Fibroblast of gingiva (primary cell): ENCODE measurements at regions not wholly inside any gene's neighbourhood (a gene's known extent, or its start where the extent isn't known, plus 50 kb on each side); places are given as distances from the start of the nearest gene placed in this dataset.
"Not testable (repeated sequence)": the region's sequence is repeated elsewhere in the genome, so short reads cannot be mapped to it uniquely, and the experiment has no call there.

Source experiments
- DNase-seq: peaks from one replicate; pipeline ENCODE4 v3.0.0-alpha.2; 2011; ENCODE audit warnings: low read depth

DNA sequence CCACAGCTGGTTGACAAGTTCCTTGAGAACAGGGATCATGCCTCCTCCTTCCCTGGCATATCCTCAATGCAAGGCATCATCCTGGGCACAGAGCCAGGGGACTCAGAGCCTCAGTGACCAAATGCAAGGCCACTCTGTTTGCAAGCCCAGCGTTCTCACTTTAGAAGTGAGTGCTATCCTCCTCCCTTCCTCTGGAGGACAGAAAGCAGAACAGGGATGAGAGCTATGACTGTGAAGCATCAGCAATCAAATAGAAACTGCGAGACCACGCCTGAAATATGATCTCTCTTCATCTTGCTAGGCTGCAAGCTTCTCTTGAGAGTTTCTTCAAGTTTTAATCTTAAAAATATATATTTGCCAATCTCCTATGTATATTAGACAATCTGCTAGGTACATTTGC lies 119.8 kb downstream of the LRATD1 start:
- DNase-seq: no peak

DNA sequence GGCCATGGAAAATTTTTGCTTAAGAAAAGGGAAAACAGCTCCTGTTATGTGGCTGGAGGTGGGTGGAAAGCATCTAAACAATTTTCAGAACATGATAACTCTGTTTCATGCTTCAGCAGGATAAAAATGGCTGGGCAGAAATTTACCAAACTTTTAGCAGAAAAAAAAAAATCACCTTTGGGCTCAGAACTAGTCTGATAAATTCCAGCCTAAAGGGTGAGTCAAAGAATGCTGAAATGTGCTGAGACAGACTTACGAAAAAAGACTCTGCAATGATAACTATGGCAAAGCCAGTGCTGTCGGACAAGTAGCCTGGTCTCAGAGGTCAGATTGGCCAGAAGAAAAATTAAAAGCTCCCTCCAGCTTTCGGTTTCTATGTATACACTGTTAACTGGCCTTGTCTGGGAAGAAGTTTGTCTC lies 123.6 kb downstream of the LRATD1 start:
- no peak for DNase-seq

DNA sequence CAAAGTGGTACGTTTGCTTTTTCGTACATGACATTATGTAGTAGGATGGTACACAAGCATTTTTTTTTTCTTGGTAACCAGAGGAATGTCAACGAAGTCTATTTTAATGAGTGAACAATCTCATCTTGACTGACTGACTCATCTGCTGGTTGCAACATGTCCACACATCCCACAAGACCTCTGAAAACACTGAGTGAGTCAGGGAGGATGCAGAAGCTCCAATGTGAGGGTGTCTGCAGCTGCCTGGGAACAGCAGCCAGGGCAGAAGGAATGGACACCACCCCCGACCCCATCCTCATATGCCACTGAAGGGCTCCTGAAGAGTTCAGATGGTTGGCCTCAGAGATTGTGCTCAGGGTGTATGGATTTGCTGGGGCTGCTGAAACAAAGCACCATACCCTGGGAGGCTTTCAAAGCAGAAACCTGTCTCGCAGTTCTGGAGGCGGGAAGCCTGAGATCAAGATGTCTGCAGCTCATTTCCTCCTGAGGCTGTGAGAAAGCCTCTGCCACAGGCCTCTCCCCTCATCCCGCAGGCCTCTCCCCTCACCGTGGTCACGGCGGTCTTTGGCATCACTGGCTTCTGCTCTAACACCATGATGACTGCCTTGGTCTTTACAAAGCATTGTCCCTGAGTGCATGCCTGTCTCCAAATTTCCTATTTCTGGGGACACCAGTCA lies 124.6 kb downstream of the LRATD1 start:
- peak; percentile 80 for DNase-seq

DNA sequence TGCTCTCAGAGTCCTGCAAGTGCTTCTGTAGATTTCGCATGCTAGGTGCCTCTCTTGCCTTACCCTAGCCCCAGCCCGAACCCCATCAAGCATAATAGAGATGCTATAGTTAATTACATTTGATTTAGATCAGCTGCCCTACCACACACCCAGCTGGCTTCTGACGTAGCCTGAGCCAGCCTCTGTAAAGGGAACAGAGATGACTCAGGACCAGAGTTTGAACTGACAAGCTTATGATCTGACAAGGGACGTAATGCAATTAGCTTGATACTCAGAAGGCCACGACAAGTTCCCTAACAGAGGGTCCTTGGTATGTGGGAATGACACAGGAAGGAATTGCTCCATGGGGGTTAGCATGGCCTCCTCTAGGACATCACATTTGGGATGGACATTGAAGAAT lies 126.6 kb downstream of the LRATD1 start:
- DNase-seq: no peak

DNA sequence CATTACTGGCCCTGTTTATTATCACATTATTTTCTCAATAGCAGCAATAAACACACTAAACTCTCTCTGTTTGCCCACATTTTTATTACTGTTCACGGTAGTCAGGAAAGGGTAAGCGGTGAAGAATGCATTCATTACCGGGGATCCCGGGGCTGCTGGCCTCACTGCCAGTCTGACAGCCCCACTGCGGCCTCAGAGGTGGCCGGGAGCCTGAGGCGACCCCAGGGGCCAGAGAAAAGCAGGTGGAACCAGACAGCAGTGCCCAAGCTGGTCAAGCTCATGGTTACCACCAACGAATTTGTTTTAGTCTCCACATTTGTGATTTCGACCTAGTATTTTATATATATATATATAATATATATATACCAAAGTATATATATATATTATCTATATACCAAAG lies 127.7 kb downstream of the LRATD1 start:
- no peak for DNase-seq

DNA sequence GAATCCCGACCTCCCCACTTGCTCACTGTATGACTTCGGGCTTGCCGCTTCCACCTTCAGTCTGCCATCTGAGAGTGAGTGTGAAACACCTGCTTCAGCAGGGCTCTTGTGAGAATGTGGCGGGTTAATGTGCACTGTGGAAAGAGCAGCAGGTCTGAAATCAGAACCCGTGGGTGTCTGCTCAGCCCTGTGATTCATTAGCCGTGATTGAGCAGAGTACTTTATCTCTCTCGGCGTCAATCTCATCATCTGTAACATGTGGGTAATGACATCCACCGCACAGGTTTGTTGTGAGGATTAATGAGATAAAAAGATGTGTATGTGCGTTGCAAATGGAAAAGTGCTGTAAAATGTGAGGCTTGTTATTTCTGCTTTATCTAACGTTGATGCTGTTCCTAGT lies 128.6 kb downstream of the LRATD1 start:
- DNase-seq: no peak

DNA sequence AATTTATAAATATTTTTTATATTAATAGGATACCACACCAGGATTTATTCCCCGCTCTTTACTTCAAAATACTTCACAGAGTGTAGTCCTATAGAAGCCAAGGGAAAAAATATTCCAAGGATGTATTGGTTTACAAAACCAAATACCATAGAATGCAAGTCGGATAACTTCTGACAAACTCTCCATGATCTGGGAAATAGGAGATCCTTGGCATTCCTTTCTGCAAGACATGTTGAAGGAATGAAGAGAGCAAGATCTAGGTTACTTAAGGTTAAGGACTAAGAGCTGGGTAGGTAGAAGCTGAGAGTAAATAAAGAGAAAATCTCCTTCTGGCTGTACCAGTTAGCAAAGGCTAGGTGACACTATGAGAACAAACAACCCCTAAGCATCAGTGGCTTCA lies 141.2 kb downstream of the LRATD1 start:
- DNase-seq: peak; percentile 12

DNA sequence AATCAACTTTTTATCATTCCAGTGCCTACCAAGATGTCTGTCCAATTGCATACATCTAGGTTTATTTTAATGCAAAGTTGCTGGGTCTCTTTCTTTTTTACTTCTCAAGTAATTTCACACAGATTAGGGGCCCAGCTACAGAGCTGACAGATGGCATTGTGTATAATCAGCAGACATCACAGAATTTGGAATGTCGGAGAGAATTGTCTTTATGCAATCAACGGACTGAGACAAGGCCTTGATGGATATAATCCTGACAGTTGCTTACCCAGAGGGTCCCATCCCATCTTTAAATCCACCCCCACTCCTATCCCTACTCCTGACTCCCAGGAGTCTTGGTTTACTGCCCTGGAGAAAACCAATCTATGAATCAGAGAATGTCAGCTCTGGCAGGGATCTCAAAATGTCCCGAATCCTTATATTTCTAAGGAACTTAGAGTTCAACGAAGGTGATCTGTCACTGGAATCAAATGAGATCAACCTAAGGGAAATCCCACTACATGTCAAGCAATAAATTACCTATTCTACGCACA lies 142.0 kb downstream of the LRATD1 start:
- DNase-seq: no peak

DNA sequence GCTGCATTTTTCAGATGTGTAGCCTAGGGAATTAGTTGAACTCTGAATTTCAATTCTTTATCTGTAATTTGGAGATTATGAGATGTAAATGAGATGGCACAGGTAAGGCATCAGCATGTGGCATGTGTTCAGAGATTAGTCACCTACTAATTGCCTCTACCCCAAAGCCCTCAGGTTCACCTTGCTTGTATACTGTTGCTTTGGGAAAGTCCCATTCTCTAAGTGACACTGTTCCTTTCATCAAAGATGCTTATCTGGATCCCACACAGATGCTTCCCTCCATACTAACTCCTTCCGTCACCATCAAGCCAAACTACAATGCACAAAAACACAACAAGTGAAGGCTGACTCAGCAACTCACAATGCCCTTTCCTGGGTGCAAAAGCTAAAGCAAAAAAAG lies 143.7 kb downstream of the LRATD1 start:
- no peak for DNase-seq

DNA sequence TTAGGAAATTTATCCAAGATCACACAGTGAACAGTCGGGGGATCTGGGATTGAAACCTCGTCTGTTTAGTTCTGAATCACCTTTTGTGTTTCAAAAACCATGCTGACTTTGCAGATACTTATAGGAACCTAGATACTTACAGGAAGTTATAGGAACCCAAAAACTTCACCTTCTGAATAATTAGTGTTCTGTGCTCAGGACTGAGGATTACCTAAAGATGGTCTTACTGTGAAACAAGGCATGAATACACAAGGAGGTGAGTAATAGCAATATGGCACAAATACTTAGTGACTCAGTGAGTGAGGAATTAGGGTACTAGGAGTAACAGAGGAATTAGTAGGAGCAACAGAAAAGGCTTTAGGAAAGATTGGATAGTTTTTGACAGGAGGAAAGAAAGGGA lies 145.5 kb downstream of the LRATD1 start:
- peak; percentile 9 for DNase-seq

DNA sequence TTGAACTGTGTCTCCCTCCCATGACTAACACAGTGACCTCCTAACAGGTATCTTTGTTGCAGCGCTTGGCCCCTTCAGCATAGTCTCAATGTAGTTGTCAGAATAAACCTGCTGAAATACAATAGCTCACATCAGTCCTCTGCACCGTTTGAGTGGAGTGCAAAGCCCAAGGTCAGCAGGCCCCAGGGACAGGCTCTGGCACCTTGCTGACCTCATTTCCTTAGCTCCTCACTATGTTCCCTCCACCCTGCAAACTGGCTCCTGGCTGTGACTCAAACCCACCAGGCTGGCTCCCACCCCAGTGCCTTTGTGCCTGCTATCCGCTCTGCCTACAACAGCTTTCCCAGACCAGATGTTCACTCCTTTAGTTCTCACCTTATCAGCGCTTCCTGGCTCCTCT lies 146.7 kb downstream of the LRATD1 start:
- DNase-seq: no peak

DNA sequence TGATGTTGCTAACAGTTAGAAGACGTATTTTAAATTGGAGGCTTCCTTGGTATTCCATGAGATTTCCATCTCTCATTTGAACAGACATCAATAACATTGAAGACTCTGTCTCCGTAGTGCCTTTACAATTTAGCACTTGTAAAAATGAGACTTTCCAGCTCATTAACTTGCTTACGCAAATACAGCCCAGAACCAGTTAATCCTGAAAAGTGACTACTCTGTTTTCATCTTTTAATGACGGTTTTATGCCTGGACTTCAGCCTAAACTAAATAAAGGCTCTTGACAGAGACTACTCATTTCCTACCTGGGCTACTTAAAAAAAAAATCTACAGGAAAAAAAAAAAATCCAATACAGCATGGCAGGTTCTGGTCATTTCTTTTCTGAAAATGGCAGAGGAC lies 148.6 kb downstream of the LRATD1 start:
- DNase-seq: no peak

DNA sequence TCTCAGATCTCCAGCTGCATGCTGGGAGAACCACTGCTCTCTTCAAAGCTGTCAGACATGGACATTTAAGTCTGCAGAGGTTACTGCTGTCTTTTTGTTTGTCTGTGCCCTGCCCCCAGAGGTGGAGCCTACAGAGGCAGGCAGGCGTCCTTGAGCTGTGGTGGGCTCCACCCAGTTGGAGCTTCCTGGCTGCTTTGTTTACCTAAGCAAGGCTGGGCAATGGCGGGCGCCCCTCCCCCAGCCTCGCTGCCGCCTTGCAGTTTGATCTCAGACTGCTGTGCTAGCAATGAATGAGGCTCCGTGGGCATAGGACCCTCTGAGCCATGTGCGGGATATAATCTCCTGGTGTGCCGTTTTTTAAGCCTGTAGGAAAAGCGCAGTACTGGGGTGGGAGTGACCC lies 156.3 kb downstream of the LRATD1 start:
- DNase-seq: not testable (repeated sequence)

DNA sequence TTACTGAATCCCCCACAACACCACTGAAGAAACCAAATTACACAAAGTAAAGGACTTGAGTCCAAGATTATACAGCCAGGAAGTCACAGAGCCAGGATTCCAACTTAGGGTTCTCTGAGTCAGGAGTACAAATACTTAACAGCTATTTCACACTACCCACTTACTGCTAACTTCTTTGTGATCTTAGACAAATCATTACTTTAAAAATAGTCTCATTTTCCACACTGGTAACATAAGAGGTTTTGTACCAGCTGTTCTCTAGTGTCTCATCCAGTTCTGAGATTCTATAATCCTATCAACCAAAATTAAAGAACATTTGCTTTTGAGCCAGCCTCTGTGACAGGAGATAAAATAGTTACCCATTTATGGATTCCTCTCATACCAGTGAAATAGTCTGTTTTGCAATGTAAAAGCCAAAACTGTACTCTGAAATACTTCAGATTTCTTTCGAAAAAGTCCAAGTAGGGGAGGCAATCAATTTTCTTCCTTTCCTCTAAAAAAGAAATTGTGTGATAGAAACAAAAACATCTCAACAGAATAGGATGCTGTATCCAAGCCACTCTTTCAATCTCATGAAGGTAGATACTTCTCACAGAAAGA lies 157.6 kb downstream of the LRATD1 start:
- peak; percentile 15 for DNase-seq

DNA sequence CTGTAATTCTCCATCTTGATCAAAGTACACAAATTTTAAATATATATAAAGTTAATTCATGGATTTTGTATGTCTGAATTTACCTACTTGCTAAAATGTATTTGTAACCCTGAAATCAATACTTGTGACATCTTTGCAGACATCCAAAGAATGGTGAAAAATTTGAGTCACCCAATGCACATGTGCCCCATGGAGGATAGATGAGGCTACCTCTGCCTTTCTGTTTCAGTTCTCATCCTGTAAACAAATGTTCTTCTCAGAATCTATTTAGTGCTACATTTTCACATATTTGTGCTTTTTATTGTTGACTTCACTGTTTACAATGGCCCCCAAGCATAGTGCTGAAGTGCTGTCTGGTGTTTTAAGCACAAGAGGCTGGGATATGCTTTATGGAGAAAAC lies 171.5 kb downstream of the LRATD1 start:
- no peak for DNase-seq

DNA sequence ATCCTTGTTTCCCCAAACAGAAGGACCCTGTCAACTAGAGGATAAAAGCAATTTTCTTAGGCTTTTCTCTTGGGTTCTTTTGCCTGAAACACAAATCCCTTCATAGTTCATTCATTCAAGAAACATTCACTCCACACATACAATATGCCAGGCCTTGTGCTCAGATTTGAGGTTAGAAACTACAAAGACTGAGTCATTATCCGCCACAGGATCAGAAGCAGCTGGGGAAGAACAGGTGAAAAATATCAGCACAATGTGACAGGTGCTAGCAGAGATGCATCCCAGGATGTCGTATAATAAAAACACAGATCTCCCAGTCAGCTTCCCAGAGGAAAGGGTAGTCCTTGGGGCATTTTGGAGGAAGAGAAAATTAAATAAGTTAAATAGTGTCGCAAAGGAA lies 172.4 kb downstream of the LRATD1 start:
- DNase-seq: no peak

DNA sequence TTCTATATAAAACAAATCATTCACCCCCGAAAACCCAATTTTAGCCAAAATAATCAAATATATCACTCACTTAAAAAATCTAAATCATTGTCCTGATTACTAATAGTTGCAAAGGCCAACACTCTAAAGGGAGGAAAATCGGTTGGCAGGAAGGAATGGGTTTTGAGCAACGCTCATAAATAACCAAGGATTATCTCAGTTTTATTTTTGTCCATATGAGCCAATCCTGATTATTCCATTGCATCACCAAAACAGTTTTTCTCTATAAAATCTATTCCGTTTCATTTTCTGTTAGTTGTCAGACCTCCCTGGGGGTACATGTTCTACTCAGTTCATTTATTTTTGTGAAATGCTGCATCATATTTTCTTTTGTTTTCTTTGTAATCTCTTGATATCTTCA lies 174.1 kb downstream of the LRATD1 start:
- DNase-seq: no peak

DNA sequence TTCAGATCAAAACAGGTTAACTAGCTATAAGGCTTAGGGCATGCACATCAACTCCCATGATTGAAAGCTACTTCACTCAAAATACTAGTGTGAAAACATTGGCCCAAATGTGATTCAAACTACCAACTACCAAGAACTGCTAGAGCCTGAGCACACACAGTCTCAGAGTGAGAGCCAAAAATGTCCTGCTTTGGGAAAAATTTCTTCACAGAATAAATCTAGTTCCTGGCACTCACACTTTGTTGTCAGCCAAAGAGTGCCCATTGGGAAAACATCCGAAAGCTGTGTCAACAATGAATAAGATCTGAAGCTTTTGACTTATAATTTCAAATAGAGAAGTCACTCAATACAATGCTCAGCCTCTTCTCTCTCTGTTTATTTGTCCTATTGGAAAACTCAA lies 182.7 kb downstream of the LRATD1 start:
- peak; percentile 8 for DNase-seq

DNA sequence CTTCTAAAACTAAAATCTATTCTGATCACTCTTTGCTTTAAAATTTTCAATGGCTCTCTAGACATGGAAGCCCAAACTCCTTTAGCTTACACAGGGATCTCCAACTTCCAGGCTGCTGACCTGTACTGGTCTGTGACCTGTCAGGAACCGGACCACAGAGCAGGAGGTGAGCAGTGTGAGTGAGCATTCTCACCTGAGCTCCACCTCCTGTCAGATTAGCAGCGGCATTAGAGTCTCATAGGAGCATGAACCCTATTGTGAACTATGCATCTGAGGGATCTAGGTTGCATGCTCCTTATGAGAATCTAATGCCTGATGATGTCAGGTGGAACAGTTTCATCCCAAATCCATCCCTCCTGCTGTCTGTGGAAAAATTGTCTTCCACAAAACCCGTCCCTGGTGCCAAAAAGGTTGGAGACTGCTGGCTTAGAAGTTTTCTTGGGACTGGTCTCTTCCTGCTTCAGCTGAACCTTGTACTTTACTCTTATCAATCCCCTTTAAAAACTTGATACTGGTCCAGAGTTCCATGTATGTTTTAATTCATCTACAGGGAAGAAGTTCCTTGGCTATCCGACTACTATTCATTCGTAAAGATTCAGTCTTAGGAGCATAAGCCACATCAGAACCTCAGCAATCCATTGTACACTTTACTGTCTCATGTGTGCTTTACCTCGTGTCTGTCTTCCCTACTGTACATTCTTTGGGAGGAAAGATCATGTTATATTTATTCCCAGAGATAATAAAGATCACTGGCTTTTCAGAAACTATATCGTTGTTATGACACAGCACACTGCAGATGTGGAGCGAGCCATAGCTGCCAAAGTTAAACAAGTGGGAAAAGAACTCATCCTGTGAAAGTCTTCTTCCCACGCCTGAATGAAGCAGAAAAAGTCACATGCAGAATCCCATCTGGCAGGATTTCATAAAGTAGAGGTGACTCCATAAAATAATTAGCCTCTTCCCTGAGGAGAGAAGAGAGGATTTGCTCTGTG lies 183.8 kb downstream of the LRATD1 start:
- no peak for DNase-seq

DNA sequence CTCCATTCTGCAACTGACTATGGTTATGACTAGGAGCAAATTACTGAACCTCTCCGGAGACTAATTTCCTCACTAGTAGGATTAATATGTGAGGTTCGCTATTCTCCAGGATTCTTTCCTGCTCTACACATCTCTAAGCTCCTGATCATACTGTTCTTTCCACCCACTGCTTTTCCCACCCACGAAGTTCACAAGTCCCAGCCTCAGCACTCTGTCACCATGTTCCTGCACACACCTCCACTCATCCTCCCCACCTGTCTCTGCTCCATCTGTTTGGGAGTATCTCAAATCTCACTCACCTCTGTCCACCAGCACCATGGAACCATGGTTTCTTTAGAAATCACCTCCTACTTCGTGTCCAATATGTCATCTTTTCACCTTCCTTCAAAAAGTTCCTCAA lies 185.3 kb downstream of the LRATD1 start:
- DNase-seq: no peak

DNA sequence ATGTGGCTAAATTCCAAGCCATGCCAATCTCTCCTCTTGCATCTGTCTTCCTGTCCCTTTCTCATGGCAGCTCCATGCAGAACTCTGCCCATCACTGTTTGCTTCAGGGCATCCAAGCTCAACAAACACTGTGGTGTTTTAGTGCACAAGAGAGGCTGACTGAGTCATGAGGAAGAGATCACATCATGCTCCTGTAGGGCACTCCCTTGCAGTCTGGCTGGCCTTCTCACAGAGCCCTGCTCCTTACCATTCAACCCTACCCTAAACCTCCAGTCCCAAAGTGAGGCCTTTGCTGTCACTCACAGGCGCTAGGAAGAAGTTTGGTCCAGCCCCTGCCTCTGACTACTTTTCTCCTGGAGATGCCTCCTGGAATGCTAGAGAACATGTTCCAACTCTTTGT lies 194.0 kb downstream of the LRATD1 start:
- no peak for DNase-seq

DNA sequence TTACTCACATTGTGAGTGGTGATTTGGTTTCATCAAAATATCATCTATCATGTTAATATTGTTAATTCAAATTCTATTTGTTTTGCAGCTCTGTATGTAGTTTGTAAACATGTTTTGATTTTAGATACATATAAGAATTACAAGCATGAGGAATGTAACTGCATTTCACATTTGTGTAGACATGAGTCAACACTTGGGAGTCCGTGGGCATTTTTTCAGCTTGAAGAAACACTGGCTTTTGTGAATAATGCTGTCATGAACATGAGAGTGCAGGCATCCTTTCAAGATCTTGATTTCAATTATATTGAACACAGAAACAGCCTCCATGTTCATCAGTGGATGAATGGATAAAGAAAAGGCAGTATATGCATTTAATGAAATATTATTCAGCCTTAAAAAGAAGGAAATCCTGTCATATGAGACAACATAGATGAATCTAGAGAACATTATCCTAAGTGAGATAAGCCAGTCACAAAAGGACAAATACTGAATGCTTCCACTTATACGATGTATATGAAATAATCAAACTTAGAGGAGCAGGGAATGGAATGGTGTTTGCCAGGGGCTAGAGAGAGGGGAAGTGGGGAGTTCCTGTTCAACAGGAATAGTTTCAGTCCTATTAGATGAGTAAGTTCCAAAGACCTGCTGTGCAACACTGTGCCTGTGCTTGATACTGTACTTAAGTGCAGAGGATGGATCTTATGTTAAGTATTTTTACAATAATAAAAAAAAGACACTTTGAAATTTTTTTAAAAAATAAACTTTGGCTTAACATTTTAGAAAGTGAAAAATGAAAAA lies 194.9 kb downstream of the LRATD1 start:
- no peak for DNase-seq
